Neural progenitor cell (in vitro differentiated cells): ENCODE measurements at regions not wholly inside any gene's neighbourhood (a gene's known extent, or its start where the extent isn't known, plus 50 kb on each side); places are given as distances from the start of the nearest gene placed in this dataset.

ENCODE experiments used
- DNase-seq: peaks from one replicate; pipeline ENCODE4 v3.0.0-alpha.2; 2016; ENCODE audit warnings: low spot score
- H2AFZ ChIP-seq: fragments of 200-600 bp; sonication (generic); replicated peaks from 2 replicates; pipeline ENCODE4 v1.6.1; 2016; ENCODE audit warnings: antibody characterized with exemption
- H3F3A ChIP-seq: fragments of 200-600 bp; sonication (generic); 2 replicates; pipeline ENCODE4 v1.6.1; 2016; ENCODE audit warnings: antibody characterized with exemption, low read depth
- H3K27ac ChIP-seq: fragments of 200-600 bp; sonication (generic); 2 replicates; pipeline ENCODE4 v1.5.1; 2016; ENCODE audit warnings: mild to moderate bottlenecking
- H3K27me3 ChIP-seq: fragments of 200-600 bp; sonication (generic); 2 replicates; pipeline ENCODE4 v1.6.1; 2016; ENCODE audit warnings: mild to moderate bottlenecking, moderate library complexity
- H3K36me3 ChIP-seq: fragments of 200-600 bp; sonication (generic); 2 replicates; pipeline ENCODE4 v1.5.1; 2016
- H3K4me1 ChIP-seq: fragments of 200-600 bp; sonication (generic); 2 replicates; pipeline ENCODE4 v1.6.1; 2016; ENCODE audit warnings: mixed run types
- H3K4me2 ChIP-seq: fragments of 200-600 bp; sonication (generic); 2 replicates; pipeline ENCODE4 v1.6.1; 2016
- H3K4me3 ChIP-seq: fragments of 200-600 bp; sonication (generic); 2 replicates; pipeline ENCODE4 v1.5.1; 2016
- H3K79me2 ChIP-seq: fragments of 200-600 bp; sonication (generic); 2 replicates; pipeline ENCODE4 v1.6.1; 2016; ENCODE audit warnings: low read depth
- H3K9ac ChIP-seq: fragments of 200-600 bp; sonication (generic); 2 replicates; pipeline ENCODE4 v1.6.1; 2016
- H3K9me3 ChIP-seq: fragments of 200-600 bp; sonication (generic); 2 replicates; pipeline ENCODE4 v1.5.1; 2016; ENCODE audit warnings: low read depth
- H4K20me1 ChIP-seq: fragments of 200-600 bp; sonication (generic); 2 replicates; pipeline ENCODE4 v1.6.1; 2016; ENCODE audit warnings: low read depth
- H3K27ac Mint-ChIP-seq: 3 replicates; pipeline ENCODE4 v1.8.0; 2021; ENCODE audit warnings: mixed read lengths
- H3K27me3 Mint-ChIP-seq: 2 replicates; pipeline ENCODE4 v1.8.0; 2022; ENCODE audit warnings: low read depth, mild to moderate bottlenecking, inconsistent platforms, moderate library complexity, mixed read lengths; ENCODE audit not compliant: insufficient read depth
- H3K36me3 Mint-ChIP-seq: 3 replicates; pipeline ENCODE4 v1.8.0; 2021; ENCODE audit warnings: mixed read lengths
- H3K4me1 Mint-ChIP-seq: 3 replicates; pipeline ENCODE4 v1.8.0; 2021; ENCODE audit warnings: mixed read lengths
- H3K4me3 Mint-ChIP-seq: 3 replicates; pipeline ENCODE4 v1.8.0; 2021; ENCODE audit warnings: mild to moderate bottlenecking, moderate library complexity, mixed read lengths
- H3K9me3 Mint-ChIP-seq: 3 replicates; pipeline ENCODE4 v1.8.0; 2020; ENCODE audit warnings: mixed read lengths
- CTCF ChIP-seq: fragments of 200-600 bp; sonication (generic); IDR thresholded peaks from 2 replicates; pipeline ENCODE4 v1.5.1; 2017; ENCODE audit warnings: antibody characterized with exemption, mild to moderate bottlenecking
- EZH2 ChIP-seq: fragments of 200-600 bp; sonication (generic); IDR thresholded peaks from 2 replicates; pipeline ENCODE4 v1.6.1; 2017; ENCODE audit warnings: antibody characterized with exemption, mild to moderate bottlenecking, moderate library complexity
- EZH2phosphoT487 ChIP-seq: fragments of 200-600 bp; sonication (generic); IDR thresholded peaks from 2 replicates; pipeline ENCODE4 v1.6.1; 2017; ENCODE audit warnings: antibody characterized with exemption

DNA sequence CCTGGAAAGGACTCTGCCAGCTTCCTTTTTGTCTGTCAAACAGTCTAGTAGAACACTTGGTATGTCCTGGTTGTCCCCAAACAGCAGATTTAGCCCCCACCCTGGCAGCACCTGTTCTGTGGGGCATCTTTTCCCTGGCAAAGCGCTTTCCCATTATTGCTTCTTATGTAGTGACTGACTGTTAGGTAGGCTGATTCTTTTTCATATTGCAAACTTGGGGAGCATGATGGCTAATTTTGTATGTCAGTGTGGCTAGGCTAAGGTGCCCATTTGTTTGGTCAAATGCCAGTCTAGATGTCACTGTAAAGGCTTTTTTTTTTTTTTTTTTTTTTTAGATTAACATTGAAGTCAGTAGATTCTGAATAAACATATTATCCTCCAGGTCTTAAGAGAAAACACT, 140.2 kb downstream of the MYCN start:
- Histone ChIP-seq H3K9me3 (no peaks in the 10 kb centered on the region), H3K36me3 (no peaks in the 10 kb centered on the region), H3K4me2 (no peak overlapping the region), H3K9ac (no peak overlapping the region), H3K27ac (no peak overlapping the region), H4K20me1 (no peaks in the 10 kb centered on the region), H3K4me1 (peaks cover 29% of the 10 kb centered on the region), H2AFZ (no peak overlapping the region), H3K27me3 (no peaks in the 10 kb centered on the region), H3K4me3 (no peak overlapping the region), H3F3A (peaks cover 16% of the 10 kb centered on the region), H3K79me2 (no peaks in the 10 kb centered on the region)
- TF ChIP-seq EZH2 (no peak), EZH2phosphoT487 (no peak), CTCF (no peak)
- peaks cover 2% of the 10 kb centered on the region for H3K36me3 Mint-ChIP-seq
- DNase-seq = no peak
- H3K27me3 Mint-ChIP-seq = peaks cover 14% of the 10 kb centered on the region
- no peak overlapping the region for H3K4me3 Mint-ChIP-seq
- no peaks in the 10 kb centered on the region for H3K9me3 Mint-ChIP-seq
- peaks cover 53% of the 10 kb centered on the region for H3K4me1 Mint-ChIP-seq
- H3K27ac Mint-ChIP-seq = no peak overlapping the region

GRCh38 chr2:16080071-16080470, 139.7 kb downstream of the MYCN start:
- H3K27ac Mint-ChIP-seq = no peak overlapping the region
- no peak for TF ChIP-seq EZH2
- no peak for TF ChIP-seq EZH2phosphoT487
- no peak for TF ChIP-seq CTCF
- no peaks in the 10 kb centered on the region for H3K27me3 ChIP-seq

GRCh38 chr2:16079637-16080036, 139.3 kb downstream of the MYCN start:
- peaks cover 18% of the 10 kb centered on the region for H3K27me3 Mint-ChIP-seq
- H4K20me1 ChIP-seq = no peaks in the 10 kb centered on the region
- H3K36me3 Mint-ChIP-seq = peaks cover 2% of the 10 kb centered on the region
- TF ChIP-seq EZH2phosphoT487 (no peak), CTCF (no peak), EZH2 (no peak)
- peaks cover 3% of the 10 kb centered on the region for H3K9me3 Mint-ChIP-seq
- H3K36me3 ChIP-seq = no peaks in the 10 kb centered on the region
- H3K9me3 ChIP-seq = no peaks in the 10 kb centered on the region
- DNase-seq = no peak
- H3K27me3 ChIP-seq = no peaks in the 10 kb centered on the region
- no peak overlapping the region for H2AFZ ChIP-seq
- H3K4me3 Mint-ChIP-seq = no peak overlapping the region
- H3K27ac ChIP-seq = no peak overlapping the region
- H3K9ac ChIP-seq = no peak overlapping the region
- peaks cover 44% of the 10 kb centered on the region for H3K4me1 Mint-ChIP-seq
- H3K27ac Mint-ChIP-seq = no peak overlapping the region
- H3K79me2 ChIP-seq = no peaks in the 10 kb centered on the region
- H3F3A ChIP-seq = peaks cover 13% of the 10 kb centered on the region
- H3K4me1 ChIP-seq = peaks cover 20% of the 10 kb centered on the region
- H3K4me2 ChIP-seq = no peak overlapping the region
- no peak overlapping the region for H3K4me3 ChIP-seq

More at GRCh38 chr2:16080071-16080470, 139.7 kb downstream of the MYCN start:
- Histone ChIP-seq H3K9ac (no peak overlapping the region), H3K4me1 (peaks cover 24% of the 10 kb centered on the region), H3K79me2 (no peaks in the 10 kb centered on the region), H3K4me2 (no peak overlapping the region), H3K9me3 (no peaks in the 10 kb centered on the region), H4K20me1 (no peaks in the 10 kb centered on the region), H3K4me3 (no peak overlapping the region), H3K27ac (no peak overlapping the region), H3F3A (peaks cover 16% of the 10 kb centered on the region), H2AFZ (no peak overlapping the region), H3K36me3 (no peaks in the 10 kb centered on the region)
- peaks cover 48% of the 10 kb centered on the region for H3K4me1 Mint-ChIP-seq
- peaks cover 1% of the 10 kb centered on the region for H3K9me3 Mint-ChIP-seq
- peaks cover 15% of the 10 kb centered on the region for H3K27me3 Mint-ChIP-seq
- no peak for DNase-seq
- no peak overlapping the region for H3K4me3 Mint-ChIP-seq
- peaks cover 2% of the 10 kb centered on the region for H3K36me3 Mint-ChIP-seq

DNA sequence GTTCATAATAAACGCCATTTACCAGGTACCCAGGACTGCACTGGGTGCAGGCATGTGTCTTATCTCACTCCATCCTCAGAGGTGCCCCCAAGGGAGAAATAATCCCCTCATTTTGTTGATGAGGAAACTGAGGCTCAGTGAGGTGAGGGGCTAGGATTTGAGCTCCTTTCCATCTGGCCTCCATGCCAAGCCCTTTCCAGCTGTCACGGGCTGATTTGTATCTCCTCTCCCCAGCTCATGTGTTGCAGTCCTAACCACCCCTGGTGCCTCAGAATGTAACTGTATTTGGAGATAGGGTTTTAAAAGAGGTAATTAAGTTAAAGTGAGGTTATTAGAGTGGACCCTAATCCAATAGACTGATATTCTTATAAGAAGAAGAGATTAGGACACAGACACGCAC, 137.3 kb downstream of the MYCN start:
- Histone ChIP-seq H3K79me2 (no peaks in the 10 kb centered on the region), H3K4me2 (no peak overlapping the region), H3K4me3 (no peak overlapping the region), H3K27me3 (no peaks in the 10 kb centered on the region), H3F3A (no peaks in the 10 kb centered on the region), H3K9ac (no peak overlapping the region), H3K9me3 (no peaks in the 10 kb centered on the region), H3K27ac (no peak overlapping the region), H2AFZ (no peak overlapping the region), H4K20me1 (no peaks in the 10 kb centered on the region), H3K4me1 (peaks cover 7% of the 10 kb centered on the region), H3K36me3 (no peaks in the 10 kb centered on the region)
- TF ChIP-seq CTCF (no peak), EZH2phosphoT487 (no peak), EZH2 (no peak)
- Mint-ChIP-seq H3K9me3 (peaks cover 3% of the 10 kb centered on the region), H3K27ac (no peak overlapping the region), H3K36me3 (peaks cover 2% of the 10 kb centered on the region), H3K4me3 (no peak overlapping the region), H3K4me1 (peaks cover 24% of the 10 kb centered on the region), H3K27me3 (peaks cover 21% of the 10 kb centered on the region)
- DNase-seq = no peak
